GM19438 (cell line): ENCODE measurements at regions not wholly inside any gene's neighbourhood (a gene's known extent, or its start where the extent isn't known, plus 50 kb on each side); places are given as distances from the start of the nearest gene placed in this dataset.
"Not testable (repeated sequence)": the region's sequence is repeated elsewhere in the genome, so short reads cannot be mapped to it uniquely, and the experiment has no call there.

Experiments used
- ATAC-seq: cut with Tn5 transposase; IDR thresholded peaks from one replicate; pipeline ENCODE4 v1.9.1; 2021; ENCODE audit warnings: low read depth; ENCODE audit not compliant: unreplicated experiment

DNA sequence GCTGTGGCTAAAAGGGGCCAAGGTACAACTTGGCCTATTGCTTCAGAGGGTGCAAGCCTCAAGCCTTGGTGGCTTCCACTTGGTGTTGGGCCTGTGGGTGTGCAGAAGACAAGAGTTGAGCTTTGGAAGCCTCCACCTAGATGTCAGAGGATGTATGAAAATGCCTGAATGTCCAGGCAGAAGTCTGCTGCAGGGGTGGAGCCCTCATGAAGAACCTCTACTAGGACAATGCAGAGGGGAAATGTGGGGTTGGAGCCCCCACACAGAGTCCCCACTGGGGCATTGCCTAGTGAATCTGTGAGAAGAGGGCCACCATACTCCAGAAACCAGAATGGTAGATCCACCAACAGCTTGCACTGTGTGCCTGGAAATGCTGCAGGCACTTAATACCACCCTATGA, 332.1 kb upstream of the SASH1 start:
- not testable (repeated sequence) for ATAC-seq

GRCh38 chr6:148016013-148016412, 326.6 kb upstream of the SASH1 start:
- ATAC-seq, result no peak

GRCh38 chr6:148021165-148021564, 321.5 kb upstream of the SASH1 start:
- no peak for ATAC-seq

DNA sequence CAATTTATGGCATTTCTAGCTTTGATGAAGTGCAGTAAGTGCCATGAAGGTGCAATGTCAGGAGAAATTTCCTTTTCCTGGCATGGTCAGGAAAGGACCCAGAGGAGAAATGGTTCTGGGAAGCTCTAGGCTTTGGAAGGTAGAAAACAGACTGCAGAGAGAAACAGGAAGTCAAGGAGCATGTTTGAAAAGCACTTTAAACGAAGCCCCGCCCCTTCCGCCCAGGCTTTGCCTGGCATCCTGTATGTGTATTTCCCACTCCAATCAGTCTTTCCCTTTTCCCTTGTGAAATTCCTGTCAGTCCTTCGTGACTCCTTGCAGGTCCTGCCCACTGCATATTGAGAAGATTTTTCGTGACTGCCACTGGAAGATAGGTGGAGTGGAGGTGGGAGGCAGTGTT, 320.9 kb upstream of the SASH1 start:
- ATAC-seq, result no peak

DNA sequence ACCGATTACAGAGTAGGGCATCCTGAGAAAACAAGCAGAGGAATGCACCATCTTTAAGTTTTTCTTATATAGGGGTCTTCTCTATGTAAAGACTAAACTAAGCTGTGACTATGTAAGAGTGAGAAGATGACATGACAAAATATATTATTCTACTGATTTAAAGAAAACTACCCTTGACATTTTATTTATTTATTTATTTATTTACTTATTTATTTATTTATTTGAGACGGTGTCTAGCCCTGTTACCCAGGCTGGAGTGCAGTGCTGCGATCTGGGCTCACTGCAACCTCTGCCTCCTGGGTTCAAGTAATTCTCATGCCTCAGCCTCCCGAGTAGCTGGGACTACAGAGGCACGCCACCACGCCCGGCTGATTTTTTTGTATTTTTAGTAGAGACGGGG, 320.4 kb upstream of the SASH1 start:
- ATAC-seq, result not testable (repeated sequence)

DNA sequence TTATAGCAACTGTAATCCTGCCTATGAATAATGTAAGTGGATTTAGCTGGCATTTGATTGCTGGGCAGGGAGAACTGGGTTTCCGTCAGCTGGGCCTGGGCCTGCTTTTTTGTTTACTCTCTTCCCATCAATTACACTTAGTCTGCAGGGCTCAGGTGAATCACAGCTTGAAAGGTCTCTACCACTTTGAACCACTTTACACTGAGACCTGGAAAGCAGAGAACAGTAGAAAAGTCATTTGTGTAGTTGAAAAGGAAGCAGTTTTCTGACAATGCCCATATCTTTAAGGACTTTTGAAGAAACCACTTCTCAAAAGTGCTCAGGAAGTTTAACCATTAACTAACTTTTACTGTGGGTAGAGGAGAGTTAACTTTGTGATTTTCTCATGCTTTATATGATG, 315.4 kb upstream of the SASH1 start:
- no peak for ATAC-seq

DNA sequence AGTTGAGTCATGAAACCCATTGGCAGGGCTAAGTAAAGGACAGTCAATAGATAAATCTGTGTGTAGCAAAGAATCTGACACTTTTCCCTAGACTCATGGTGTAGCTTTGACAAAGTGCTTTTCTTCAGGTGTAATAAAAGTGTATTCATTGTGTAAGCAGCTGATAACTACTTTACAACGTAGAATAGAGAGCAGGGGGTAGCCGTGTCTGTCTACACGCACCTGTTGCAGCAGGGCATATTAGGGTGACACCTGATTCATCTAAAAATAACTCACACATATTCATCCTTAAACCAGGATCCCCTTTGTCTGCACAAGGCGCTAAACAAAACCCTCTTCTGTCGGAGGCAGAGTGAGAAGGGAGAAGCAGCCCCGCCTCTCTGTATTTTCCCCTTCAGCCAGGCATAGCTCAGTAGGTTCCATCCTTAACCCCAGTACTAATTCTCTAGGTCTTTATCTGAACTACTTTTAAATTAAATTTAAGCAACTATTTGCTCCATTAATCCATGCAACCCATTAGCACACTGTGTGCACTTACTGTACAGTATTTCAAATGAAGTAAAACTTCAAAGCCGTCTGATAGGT, 306.7 kb upstream of the SASH1 start:
- ATAC-seq, result no peak

GRCh38 chr6:148037496-148037895, 305.1 kb upstream of the SASH1 start:
- no peak for ATAC-seq

- no peak for ATAC-seq
Measured at GRCh38 chr6:148041546-148041945, 301.1 kb upstream of the SASH1 start.

DNA sequence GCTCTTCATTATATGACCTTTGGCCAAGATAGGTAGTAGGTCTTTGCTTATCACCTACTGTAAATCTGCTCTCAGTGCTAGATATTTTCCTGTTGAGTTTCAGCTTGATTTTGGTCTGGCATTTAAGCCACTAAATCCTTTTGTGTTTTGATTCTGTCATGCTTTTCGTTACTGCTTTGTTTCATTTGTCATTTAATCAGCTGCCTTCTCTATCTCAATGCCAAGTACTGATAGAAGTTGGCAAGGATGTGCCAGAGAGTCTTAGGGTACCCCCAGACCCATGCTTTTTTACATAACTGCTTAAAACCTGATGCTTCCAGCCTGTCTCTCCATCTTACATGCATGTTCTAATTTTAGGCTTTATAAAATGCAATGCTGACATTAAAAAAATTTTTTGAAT, 300.1 kb upstream of the SASH1 start:
- no peak for ATAC-seq

DNA sequence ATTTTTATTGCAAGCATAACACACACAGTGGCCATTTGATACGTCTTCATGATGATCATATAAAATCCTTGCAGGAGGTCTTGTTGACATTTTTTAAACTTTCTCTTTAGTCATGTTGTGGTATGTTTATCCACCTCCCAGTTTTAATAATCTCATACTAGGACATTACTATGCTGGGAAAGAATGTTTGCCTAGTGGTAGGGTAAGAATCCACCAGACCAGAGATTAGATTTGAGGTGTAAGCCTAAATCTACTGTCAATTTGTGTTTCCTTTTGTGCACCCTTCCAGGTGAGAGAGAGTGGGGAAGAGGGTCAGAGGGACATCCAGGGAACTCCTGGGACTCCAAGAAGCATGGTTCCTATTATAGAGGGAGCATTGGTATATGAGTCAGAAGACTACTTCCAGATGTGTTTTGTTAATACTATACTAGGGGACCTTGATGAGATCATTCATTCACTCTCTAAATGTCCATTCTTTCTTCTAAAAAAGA, 298.3 kb upstream of the SASH1 start:
- ATAC-seq, result no peak

DNA sequence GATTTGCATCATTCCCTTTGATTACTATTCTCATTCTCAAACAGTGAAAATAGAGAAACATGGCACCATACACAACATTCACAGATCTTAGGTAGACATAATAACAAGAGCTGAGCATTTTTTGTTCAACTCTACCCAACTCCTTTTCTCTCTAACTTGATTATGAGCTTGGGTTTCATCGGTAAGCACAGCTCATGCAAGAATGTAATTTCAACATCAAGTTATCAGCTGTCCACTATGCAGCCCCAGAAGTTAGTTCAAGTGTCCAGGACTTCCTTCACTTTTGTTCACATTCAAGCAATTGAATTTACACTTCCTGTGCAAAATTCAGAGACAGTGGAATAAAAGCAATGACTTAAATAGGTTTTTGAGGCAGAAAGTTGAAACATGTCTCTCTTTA, 297.7 kb upstream of the SASH1 start:
- no peak for ATAC-seq

DNA sequence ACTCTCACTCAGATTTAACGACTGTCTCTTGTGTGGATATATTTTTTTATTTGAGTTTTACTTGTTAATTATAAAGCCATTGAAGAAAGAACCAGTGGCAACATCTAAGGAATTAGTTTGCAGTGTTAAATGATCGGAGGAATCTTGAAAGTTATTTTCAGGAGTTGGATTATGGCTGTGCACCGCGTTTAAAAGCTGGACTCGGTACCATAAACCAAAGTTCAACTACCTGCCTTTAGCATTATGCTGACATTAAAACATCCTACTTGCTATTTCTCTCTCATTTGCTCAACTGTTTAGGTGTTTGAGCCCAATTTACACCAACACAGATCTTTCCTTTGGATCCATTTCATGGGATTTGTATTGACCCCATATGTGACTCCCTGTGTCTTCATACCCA, 289.4 kb upstream of the SASH1 start:
- ATAC-seq, result no peak

GRCh38 chr6:148053796-148054195, 288.8 kb upstream of the SASH1 start:
- no peak for ATAC-seq

- no peak for ATAC-seq
Measured at GRCh38 chr6:148054219-148054618, 288.4 kb upstream of the SASH1 start.

GRCh38 chr6:148055419-148055818, 287.2 kb upstream of the SASH1 start:
- no peak for ATAC-seq

GRCh38 chr6:148059869-148060268, 282.8 kb upstream of the SASH1 start:
- no peak for ATAC-seq

DNA sequence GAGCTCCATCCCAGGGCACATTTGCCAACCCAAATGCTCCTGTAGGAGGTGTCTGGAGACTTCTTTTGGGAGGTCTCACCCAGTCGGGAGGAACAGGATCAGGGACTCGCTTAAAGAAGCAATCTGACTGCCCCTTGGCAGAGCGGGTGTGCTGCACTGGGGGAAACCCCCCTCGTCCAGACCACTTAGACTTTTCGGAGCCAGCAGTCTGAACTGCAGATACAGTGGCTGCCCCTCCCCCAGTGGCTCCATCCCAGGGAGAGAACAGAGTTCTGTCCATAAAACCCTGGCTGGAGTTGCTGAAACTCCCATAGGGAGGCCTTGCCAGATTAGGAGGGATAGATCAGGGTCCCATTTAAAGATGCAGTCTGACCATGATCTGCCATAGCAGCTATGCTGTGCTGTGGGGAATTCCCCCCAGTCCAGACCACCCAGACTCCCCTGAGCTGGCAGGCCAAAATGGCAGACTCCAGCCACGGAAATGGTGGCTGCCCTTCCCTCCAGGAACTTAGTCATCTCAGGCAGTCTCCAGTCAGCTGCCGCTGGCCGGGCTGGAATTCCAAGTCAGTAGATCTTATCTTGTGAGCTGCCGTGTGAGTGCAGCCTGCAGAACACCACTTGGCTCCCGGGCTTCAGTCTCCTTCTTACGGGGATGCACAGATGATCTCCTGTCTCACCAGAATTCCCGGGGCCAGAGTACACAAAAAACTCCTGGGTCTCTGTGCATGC, 278.1 kb upstream of the SASH1 start:
- ATAC-seq, result no peak

DNA sequence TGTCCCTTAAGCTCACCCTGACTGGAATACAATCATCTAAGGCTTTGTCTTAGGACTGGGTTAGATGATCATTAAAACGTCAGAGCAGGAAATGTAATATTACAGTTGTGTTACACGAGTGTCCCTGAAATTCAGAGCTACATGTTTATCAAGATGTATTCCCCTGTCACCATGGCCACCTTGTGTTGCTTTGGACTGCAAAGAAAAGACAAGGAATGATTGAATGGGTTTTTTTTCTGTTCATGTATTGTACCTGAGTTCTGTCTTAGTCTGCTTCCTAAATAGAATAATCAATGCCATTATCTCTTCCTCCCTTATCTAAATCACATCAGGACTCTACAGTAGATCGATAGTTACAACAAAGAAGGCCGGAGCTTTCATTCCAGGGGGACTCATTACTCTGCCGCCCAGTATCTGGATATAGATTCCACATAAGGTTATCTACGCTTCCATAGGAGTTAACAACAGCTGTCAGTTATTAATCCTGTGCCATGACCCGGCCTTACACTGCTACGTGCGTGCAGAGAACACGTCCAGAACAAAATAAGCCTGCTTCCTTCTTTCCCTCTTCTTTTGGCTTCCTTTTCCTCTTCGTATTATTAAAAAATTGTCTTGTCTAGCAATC, 274.1 kb upstream of the SASH1 start:
- no peak for ATAC-seq

DNA sequence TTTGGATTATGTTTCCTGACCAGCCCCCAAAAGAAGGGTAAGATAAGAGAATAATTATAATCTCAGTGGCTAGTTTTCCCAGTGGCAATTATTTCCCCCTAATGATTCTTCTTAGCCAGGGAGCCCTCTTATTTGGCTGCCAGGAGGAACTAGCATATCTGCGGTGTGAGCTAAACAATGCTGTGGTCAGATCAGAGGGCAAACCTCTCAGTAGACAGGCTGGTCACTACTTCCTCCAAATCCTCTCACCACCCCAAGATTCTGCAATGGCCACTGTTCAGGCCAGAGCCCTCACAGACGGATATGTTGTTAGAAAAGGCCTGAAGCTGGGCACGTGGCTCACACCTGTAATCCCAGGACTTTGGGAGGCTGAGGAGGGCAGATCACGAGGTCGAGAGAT, 273.4 kb upstream of the SASH1 start:
- no peak for ATAC-seq

GRCh38 chr6:148074291-148074690, 268.3 kb upstream of the SASH1 start:
- ATAC-seq, result no peak

- ATAC-seq, result no peak
Measured at GRCh38 chr6:148074738-148075137, 267.9 kb upstream of the SASH1 start.
